Activated CD8-positive, alpha-beta T cell treated with anti-CD3 and anti-CD28 coated beads for 36 hours (primary cell): ENCODE measurements at regions not wholly inside any gene's neighbourhood (a gene's known extent, or its start where the extent isn't known, plus 50 kb on each side); places are given as distances from the start of the nearest gene placed in this dataset.

Experiments used
- ATAC-seq: fragments of 200-7000 bp; cut with Tn5 transposase; one replicate; pipeline ENCODE4 v1.10.0; 2021; ENCODE audit warnings: mild to moderate bottlenecking, moderate library complexity
- CTCF ChIA-PET: fragments of 350-600 bp; sonication (Branson Sonifier 250); formaldehyde crosslinking; loops from one replicate; lab custom pipeline; 2021; ENCODE audit warnings: antibody characterized with exemption; lab: Charles Lee
- POLR2A ChIA-PET: fragments of 350-600 bp; sonication (Branson Sonifier 250); formaldehyde crosslinking; loops from one replicate; lab custom pipeline; 2021; ENCODE audit warnings: antibody characterized with exemption; lab: Charles Lee
- DNase-seq: peaks from one replicate; pipeline ENCODE4 v3.0.0-alpha.2; 2020
- H3K27ac Mint-ChIP-seq: one replicate; pipeline ENCODE4 v1.8.0; 2021; ENCODE audit warnings: mild to moderate bottlenecking, mixed read lengths
- H3K27me3 Mint-ChIP-seq: one replicate; pipeline ENCODE4 v1.8.0; 2021; ENCODE audit warnings: mixed read lengths
- H3K36me3 Mint-ChIP-seq: one replicate; pipeline ENCODE4 v1.8.0; 2021; ENCODE audit warnings: low read depth, mixed read lengths
- H3K4me1 Mint-ChIP-seq: one replicate; pipeline ENCODE4 v1.8.0; 2021; ENCODE audit warnings: low read depth, mixed read lengths
- H3K4me3 Mint-ChIP-seq: one replicate; pipeline ENCODE4 v1.8.0; 2021; ENCODE audit warnings: mild to moderate bottlenecking, moderate library complexity, mixed read lengths
- H3K9me3 Mint-ChIP-seq: one replicate; pipeline ENCODE4 v1.8.0; 2021; ENCODE audit warnings: mixed read lengths
- intact Hi-C: fragments of 100-400 bp; cut with micrococcal nuclease; formaldehyde crosslinking; loops from one replicate; pipeline ENCODE4 v1.10.0; 2022
- TF ChIP-seq, protein P1 (sequence below): fragments of 200-600 bp; IDR thresholded peaks from one replicate; pipeline ENCODE4 v1.8.0; 2022; ENCODE audit warnings: antibody characterized with exemption, mild to moderate bottlenecking

DNA sequence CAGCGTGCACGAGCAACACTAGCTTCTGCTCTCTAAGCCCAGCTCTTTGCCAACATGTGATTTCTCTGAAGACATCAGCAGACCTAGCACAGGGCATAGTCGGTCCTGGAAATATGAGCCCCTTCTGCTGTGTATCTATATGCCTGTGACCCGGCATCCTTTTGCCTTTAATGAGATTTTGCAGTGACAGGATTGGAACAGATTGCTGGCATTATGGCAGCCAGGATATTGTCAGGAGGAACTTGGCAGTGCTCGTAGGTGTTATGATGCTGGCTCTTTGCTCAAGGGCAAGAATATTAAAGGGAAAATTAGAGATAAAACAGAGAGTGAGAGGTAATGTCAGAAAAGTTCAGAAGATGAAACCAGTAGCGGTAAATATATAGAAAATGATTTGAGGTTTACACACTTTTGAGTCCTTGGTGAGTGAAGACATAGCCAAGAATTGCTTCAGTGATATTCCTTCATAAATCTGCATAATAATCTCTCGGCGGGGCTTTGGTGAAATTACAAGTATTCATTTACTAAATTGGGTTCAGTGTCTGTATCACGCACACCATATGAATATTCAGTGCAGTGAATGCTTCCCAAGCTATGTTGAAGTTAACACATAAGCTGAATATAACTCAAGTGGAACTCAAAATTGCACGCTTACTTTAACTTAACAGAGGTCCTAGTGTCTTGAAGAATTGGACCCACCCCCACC, 502.1 kb upstream of the NR3C2 start:
- intact Hi-C loops: no loop called here
- no peaks in the 10 kb centered on the region for H3K9me3 Mint-ChIP-seq
- ChIA-PET CTCF (no interaction called here), POLR2A (interaction anchor here (0.6 kb wide), 1 partner anchor 272 kb away, joined by 3 read pairs; no protein-coding TSS in a partner anchor)
- H3K27me3 Mint-ChIP-seq: no peaks in the 10 kb centered on the region
- TF ChIP-seq, protein P1, sequence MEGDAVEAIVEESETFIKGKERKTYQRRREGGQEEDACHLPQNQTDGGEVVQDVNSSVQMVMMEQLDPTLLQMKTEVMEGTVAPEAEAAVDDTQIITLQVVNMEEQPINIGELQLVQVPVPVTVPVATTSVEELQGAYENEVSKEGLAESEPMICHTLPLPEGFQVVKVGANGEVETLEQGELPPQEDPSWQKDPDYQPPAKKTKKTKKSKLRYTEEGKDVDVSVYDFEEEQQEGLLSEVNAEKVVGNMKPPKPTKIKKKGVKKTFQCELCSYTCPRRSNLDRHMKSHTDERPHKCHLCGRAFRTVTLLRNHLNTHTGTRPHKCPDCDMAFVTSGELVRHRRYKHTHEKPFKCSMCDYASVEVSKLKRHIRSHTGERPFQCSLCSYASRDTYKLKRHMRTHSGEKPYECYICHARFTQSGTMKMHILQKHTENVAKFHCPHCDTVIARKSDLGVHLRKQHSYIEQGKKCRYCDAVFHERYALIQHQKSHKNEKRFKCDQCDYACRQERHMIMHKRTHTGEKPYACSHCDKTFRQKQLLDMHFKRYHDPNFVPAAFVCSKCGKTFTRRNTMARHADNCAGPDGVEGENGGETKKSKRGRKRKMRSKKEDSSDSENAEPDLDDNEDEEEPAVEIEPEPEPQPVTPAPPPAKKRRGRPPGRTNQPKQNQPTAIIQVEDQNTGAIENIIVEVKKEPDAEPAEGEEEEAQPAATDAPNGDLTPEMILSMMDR: no peak
- H3K36me3 Mint-ChIP-seq: no peaks in the 10 kb centered on the region
- DNase-seq (no peak), ATAC-seq (no peak)
- no peaks in the 10 kb centered on the region for H3K4me1 Mint-ChIP-seq
- H3K27ac Mint-ChIP-seq: no peak overlapping the region
- H3K4me3 Mint-ChIP-seq: no peak overlapping the region

DNA sequence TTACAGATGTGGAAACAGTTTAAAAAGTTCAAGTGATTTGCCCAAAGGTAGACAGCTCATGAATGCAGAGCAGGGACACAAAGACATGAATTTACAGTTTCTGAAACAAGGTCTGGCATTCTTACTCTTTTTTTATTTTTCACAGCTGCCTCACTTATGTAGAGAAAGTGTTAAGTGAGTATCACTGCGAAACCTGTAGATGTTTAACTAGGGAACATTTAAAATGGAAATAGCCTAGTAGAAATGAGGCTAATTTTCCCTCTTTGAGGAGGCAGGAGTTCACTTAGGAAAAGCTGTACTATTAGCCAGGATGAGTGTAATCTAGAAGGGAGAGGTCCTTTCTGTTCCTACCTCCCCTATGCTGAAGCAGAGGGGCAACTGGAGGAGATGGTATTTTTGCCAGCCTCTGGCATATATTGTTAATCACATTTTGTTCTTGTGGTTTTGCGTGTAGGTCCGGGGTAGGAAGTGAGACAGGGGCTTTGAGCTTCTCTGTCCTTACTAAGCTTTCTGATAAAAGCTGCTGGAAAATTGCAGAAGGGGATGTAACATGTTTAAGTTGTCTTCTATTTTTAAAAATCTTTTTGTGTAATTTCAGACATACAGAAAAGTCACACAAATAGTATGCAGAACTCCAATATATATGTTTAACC, 492.8 kb upstream of the NR3C2 start:
- intact Hi-C loops: no loop called here
- Mint-ChIP-seq H3K4me3 (no peak overlapping the region), H3K9me3 (peaks cover 29% of the 10 kb centered on the region), H3K27me3 (no peaks in the 10 kb centered on the region), H3K27ac (no peak overlapping the region), H3K36me3 (no peaks in the 10 kb centered on the region), H3K4me1 (no peaks in the 10 kb centered on the region)
- ChIA-PET CTCF (no interaction called here), POLR2A (no interaction called here)
- TF ChIP-seq, protein P1: no peak
- DNase-seq: no peak
- no peak for ATAC-seq

DNA sequence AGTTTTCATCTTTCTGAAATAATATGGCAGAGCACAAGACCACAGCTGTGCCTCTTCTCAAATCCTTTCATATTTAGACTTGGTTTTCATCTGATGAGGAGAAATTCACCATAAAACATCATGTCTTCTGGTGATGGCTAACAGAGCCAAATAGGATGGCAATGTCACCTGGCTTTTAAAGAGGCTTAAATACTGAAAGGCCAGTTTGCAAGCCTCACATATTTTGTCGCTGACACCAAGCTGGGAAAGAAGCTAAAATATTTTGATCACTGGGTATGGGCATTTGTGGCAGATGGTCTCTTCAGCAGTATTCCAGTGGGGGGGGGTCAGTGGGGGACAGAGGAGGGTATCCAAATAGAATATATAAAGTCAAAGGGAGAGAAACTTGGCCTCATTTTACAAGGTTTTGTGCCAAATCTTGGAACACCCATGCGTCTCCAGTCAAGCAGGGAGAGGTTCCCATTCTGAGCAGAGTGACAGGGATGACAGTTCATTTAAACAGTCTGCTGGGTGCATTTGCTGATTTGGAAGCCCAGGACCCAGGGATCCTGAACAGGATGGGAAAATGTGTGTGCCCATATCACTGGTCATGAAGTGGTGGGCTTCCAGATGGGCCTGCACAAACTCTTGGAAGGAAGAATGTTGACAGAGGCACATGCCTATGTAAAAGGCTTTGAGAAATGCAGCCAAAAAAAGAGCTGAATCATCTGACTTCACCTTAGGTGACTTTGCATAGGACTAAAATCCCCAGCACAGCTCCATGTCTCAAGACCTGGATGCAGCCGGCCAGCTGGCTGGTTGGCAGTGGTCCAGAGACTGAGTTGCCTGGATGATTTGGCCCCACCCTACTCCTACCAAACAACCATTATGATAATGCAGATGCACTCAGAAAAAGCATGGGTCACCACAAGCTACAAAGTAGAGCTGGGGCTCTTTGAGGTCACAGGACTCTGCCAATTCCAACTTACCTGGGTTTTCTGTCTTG, 484.4 kb upstream of the NR3C2 start:
- ChIA-PET CTCF (no interaction called here), POLR2A (no interaction called here)
- TF ChIP-seq, protein P1: no peak
- intact Hi-C loops: no loop called here
- peaks cover 20% of the 10 kb centered on the region for H3K9me3 Mint-ChIP-seq
- H3K4me3 Mint-ChIP-seq: no peak overlapping the region
- no peak overlapping the region for H3K27ac Mint-ChIP-seq
- peaks cover 1% of the 10 kb centered on the region for H3K27me3 Mint-ChIP-seq
- H3K4me1 Mint-ChIP-seq: no peaks in the 10 kb centered on the region
- H3K36me3 Mint-ChIP-seq: no peaks in the 10 kb centered on the region
- DNase-seq (no peak), ATAC-seq (no peak)

DNA sequence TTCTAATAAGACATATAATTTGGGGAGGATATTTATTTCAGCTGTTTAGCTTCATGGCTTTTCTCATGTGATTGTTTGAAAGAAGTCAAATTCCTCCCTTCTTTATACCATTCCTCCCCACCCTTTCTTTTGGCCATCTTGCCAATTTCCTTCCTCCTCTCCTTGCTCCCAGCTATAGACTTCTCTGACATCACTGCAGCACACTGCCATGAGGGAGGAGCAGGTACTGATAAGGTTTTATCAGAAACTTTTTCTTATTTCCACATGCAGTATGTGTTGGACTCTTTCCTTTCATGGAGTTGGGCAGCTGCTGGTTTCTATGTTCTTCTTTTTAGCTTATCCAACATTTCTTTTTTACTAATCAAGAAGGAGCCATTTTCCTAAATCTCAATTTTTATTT, 481.7 kb upstream of the NR3C2 start:
- intact Hi-C loops: no loop called here
- ATAC-seq: no peak
- H3K9me3 Mint-ChIP-seq: peaks cover 1% of the 10 kb centered on the region
- peaks cover 1% of the 10 kb centered on the region for H3K27me3 Mint-ChIP-seq
- TF ChIP-seq, protein P1: no peak
- no peak overlapping the region for H3K4me3 Mint-ChIP-seq
- no peaks in the 10 kb centered on the region for H3K4me1 Mint-ChIP-seq
- no peak overlapping the region for H3K27ac Mint-ChIP-seq
- POLR2A ChIA-PET: no interaction called here
- DNase-seq: no peak
- no peaks in the 10 kb centered on the region for H3K36me3 Mint-ChIP-seq
- CTCF ChIA-PET: no interaction called here
